Karpas-422 (cell line): ENCODE measurements at regions not wholly inside any gene's neighbourhood (a gene's known extent, or its start where the extent isn't known, plus 50 kb on each side); places are given as distances from the start of the nearest gene placed in this dataset.

Experiments used
- DNase-seq: peaks from one replicate; pipeline ENCODE4 v3.0.0-alpha.2; 2015
- H2AFZ ChIP-seq: fragments of 200-600 bp; sonication (generic); 2 replicates; pipeline ENCODE4 v1.6.1; 2014; ENCODE audit warnings: antibody characterized with exemption, low read length, mixed read lengths
- H3K27ac ChIP-seq: fragments of 200-600 bp; sonication (generic); 2 replicates; pipeline ENCODE4 v1.5.1; 2014; ENCODE audit warnings: mild to moderate bottlenecking, low read length, moderate library complexity
- H3K27me3 ChIP-seq: fragments of 200-600 bp; sonication (generic); 2 replicates; pipeline ENCODE4 v1.6.1; 2014; ENCODE audit warnings: low read length, mixed read lengths
- H3K36me3 ChIP-seq: fragments of 200-600 bp; sonication (generic); 2 replicates; pipeline ENCODE4 v1.6.1; 2014; ENCODE audit warnings: low read length, mixed read lengths; ENCODE audit not compliant: insufficient read depth
- H3K4me1 ChIP-seq: fragments of 200-600 bp; sonication (generic); 2 replicates; pipeline ENCODE4 v1.6.1; 2014; ENCODE audit warnings: mild to moderate bottlenecking, low read length, mixed read lengths
- H3K4me2 ChIP-seq: fragments of 200-600 bp; sonication (generic); 2 replicates; pipeline ENCODE4 v1.6.1; 2014; ENCODE audit warnings: low read length, low read depth, mild to moderate bottlenecking; ENCODE audit not compliant: poor library complexity, severe bottlenecking
- H3K4me3 ChIP-seq: fragments of 200-600 bp; sonication (generic); 2 replicates; pipeline ENCODE4 v1.5.1; 2014; ENCODE audit warnings: mild to moderate bottlenecking, antibody characterized with exemption, low read length, mixed read lengths
- H3K79me2 ChIP-seq: fragments of 200-600 bp; sonication (generic); 2 replicates; pipeline ENCODE4 v1.6.1; 2014; ENCODE audit warnings: mild to moderate bottlenecking, low read length, mixed read lengths
- H3K9ac ChIP-seq: fragments of 200-600 bp; sonication (generic); 2 replicates; pipeline ENCODE4 v1.6.0; 2014; ENCODE audit warnings: low read length
- H3K9me2 ChIP-seq: fragments of 200-600 bp; sonication (generic), shearing (Covaris generic); replicated peaks from 2 replicates; pipeline ENCODE4 v1.6.0; 2014; ENCODE audit warnings: mild to moderate bottlenecking, low read length, moderate library complexity; ENCODE audit not compliant: insufficient read depth
- H3K9me3 ChIP-seq: fragments of 300-700, 200-600 bp; sonication (generic); 2 replicates; pipeline ENCODE4 v1.6.1; 2014; ENCODE audit warnings: low read length, mixed read lengths
- H4K20me1 ChIP-seq: fragments of 200-600 bp; sonication (generic); 2 replicates; pipeline ENCODE4 v1.6.1; 2014; ENCODE audit warnings: mild to moderate bottlenecking, antibody characterized with exemption, low read length, low read depth; ENCODE audit not compliant: insufficient read depth

- Histone ChIP-seq H3K27ac (no peak overlapping the region), H3K79me2 (no peaks in the 10 kb centered on the region), H3K27me3 (no peaks in the 10 kb centered on the region), H3K36me3 (no peaks in the 10 kb centered on the region), H3K4me3 (no peak overlapping the region), H3K4me2 (no peak overlapping the region), H3K9me3 (no peaks in the 10 kb centered on the region), H3K4me1 (no peaks in the 10 kb centered on the region), H4K20me1 (no peaks in the 10 kb centered on the region), H3K9me2 (no peaks in the 10 kb centered on the region), H3K9ac (no peak overlapping the region), H2AFZ (no peak overlapping the region)
- no peak for DNase-seq
Observed at GRCh38 chr2:19541884-19542283, 183.5 kb upstream of the OSR1 start.

GRCh38 chr2:19540739-19541525 is 182.5 kb upstream of the OSR1 start:
- Histone ChIP-seq H3K4me2 (no peak overlapping the region), H3K36me3 (no peaks in the 10 kb centered on the region), H3K4me3 (no peak overlapping the region), H3K9me3 (no peaks in the 10 kb centered on the region), H3K9ac (no peak overlapping the region), H3K27me3 (no peaks in the 10 kb centered on the region), H4K20me1 (no peaks in the 10 kb centered on the region), H3K79me2 (no peaks in the 10 kb centered on the region), H2AFZ (no peak overlapping the region), H3K9me2 (no peaks in the 10 kb centered on the region), H3K27ac (no peak overlapping the region), H3K4me1 (no peaks in the 10 kb centered on the region)
- no peak for DNase-seq

GRCh38 chr2:19538411-19538963 is 180.1 kb upstream of the OSR1 start:
- DNase-seq: no peak
- no peak overlapping the region for H2AFZ ChIP-seq
- no peak overlapping the region for H3K9ac ChIP-seq
- H3K9me3 ChIP-seq: no peaks in the 10 kb centered on the region
- no peaks in the 10 kb centered on the region for H3K36me3 ChIP-seq
- H3K27me3 ChIP-seq: no peaks in the 10 kb centered on the region; the same call in 1 of the 2 replicates
- H3K4me1 ChIP-seq: no peaks in the 10 kb centered on the region
- no peaks in the 10 kb centered on the region for H4K20me1 ChIP-seq
- no peaks in the 10 kb centered on the region for H3K9me2 ChIP-seq
- H3K79me2 ChIP-seq: no peaks in the 10 kb centered on the region
- no peak overlapping the region for H3K4me3 ChIP-seq
- H3K27ac ChIP-seq: no peak overlapping the region
- no peak overlapping the region for H3K4me2 ChIP-seq

- H3K27ac ChIP-seq: no peak overlapping the region
- DNase-seq: no peak
- H3K4me3 ChIP-seq: no peak overlapping the region
- H3K27me3 ChIP-seq: no peaks in the 10 kb centered on the region; the same call in 1 of the 2 replicates
- H3K4me1 ChIP-seq: no peaks in the 10 kb centered on the region
- H2AFZ ChIP-seq: no peak overlapping the region
- no peaks in the 10 kb centered on the region for H3K79me2 ChIP-seq
- H3K9me3 ChIP-seq: no peaks in the 10 kb centered on the region
- H3K9ac ChIP-seq: no peak overlapping the region
- H3K36me3 ChIP-seq: no peaks in the 10 kb centered on the region
- H3K4me2 ChIP-seq: no peak overlapping the region
- H3K9me2 ChIP-seq: no peaks in the 10 kb centered on the region
- no peaks in the 10 kb centered on the region for H4K20me1 ChIP-seq
Observed at GRCh38 chr2:19536136-19536535, 177.7 kb upstream of the OSR1 start.

GRCh38 chr2:19532547-19533196 is 174.2 kb upstream of the OSR1 start:
- Histone ChIP-seq H3K27me3 (no peaks in the 10 kb centered on the region; the same call in 1 of the 2 replicates), H3K4me3 (no peak overlapping the region), H2AFZ (no peak overlapping the region), H3K79me2 (no peaks in the 10 kb centered on the region), H4K20me1 (no peaks in the 10 kb centered on the region), H3K4me2 (no peak overlapping the region), H3K9me2 (no peaks in the 10 kb centered on the region), H3K9me3 (no peaks in the 10 kb centered on the region), H3K36me3 (no peaks in the 10 kb centered on the region), H3K9ac (no peak overlapping the region), H3K27ac (no peak overlapping the region), H3K4me1 (no peaks in the 10 kb centered on the region)
- no peak for DNase-seq

- H3K79me2 ChIP-seq: no peaks in the 10 kb centered on the region
- no peaks in the 10 kb centered on the region; the same call in 1 of the 2 replicates for H3K27me3 ChIP-seq
- no peak overlapping the region for H3K4me2 ChIP-seq
- H3K9me3 ChIP-seq: no peaks in the 10 kb centered on the region
- no peak overlapping the region for H3K4me3 ChIP-seq
- no peaks in the 10 kb centered on the region for H3K36me3 ChIP-seq
- no peaks in the 10 kb centered on the region for H4K20me1 ChIP-seq
- H2AFZ ChIP-seq: no peak overlapping the region
- no peak overlapping the region for H3K9ac ChIP-seq
- H3K27ac ChIP-seq: no peak overlapping the region
- no peaks in the 10 kb centered on the region for H3K4me1 ChIP-seq
- no peak for DNase-seq
- no peaks in the 10 kb centered on the region for H3K9me2 ChIP-seq
Observed at GRCh38 chr2:19529677-19530076, 171.3 kb upstream of the OSR1 start.

GRCh38 chr2:19527771-19528170 is 169.3 kb upstream of the OSR1 start:
- Histone ChIP-seq H3K4me3 (no peak overlapping the region), H3K27me3 (no peaks in the 10 kb centered on the region), H3K27ac (no peak overlapping the region), H4K20me1 (no peaks in the 10 kb centered on the region), H3K4me2 (no peak overlapping the region), H3K9me2 (no peaks in the 10 kb centered on the region), H2AFZ (no peak overlapping the region), H3K9me3 (no peaks in the 10 kb centered on the region), H3K9ac (no peak overlapping the region), H3K4me1 (no peaks in the 10 kb centered on the region), H3K79me2 (no peaks in the 10 kb centered on the region), H3K36me3 (no peaks in the 10 kb centered on the region)
- DNase-seq: no peak

- H3K4me2 ChIP-seq: no peak overlapping the region
- H3K36me3 ChIP-seq: no peaks in the 10 kb centered on the region
- H3K9me3 ChIP-seq: no peaks in the 10 kb centered on the region
- no peak overlapping the region for H2AFZ ChIP-seq
- H3K27ac ChIP-seq: no peak overlapping the region
- H3K4me3 ChIP-seq: no peak overlapping the region
- no peaks in the 10 kb centered on the region for H3K27me3 ChIP-seq
- H3K9me2 ChIP-seq: no peaks in the 10 kb centered on the region
- DNase-seq: no peak
- H3K4me1 ChIP-seq: no peaks in the 10 kb centered on the region
- H3K9ac ChIP-seq: no peak overlapping the region
- H4K20me1 ChIP-seq: no peaks in the 10 kb centered on the region
- H3K79me2 ChIP-seq: no peaks in the 10 kb centered on the region
Observed at GRCh38 chr2:19525313-19525712, 166.9 kb upstream of the OSR1 start.
